SH-SY5Y (cell line): ENCODE measurements at regions not wholly inside any gene's neighbourhood (a gene's known extent, or its start where the extent isn't known, plus 50 kb on each side); places are given as distances from the start of the nearest gene placed in this dataset.

Experiments used
- GATA2 ChIP-seq: IDR thresholded peaks from 2 replicates; pipeline ENCODE4 v1.6.1; 2011; ENCODE audit warnings: mild to moderate bottlenecking, low read depth, low read length
- GATA3 ChIP-seq: IDR thresholded peaks from 2 replicates; pipeline ENCODE4 v1.6.1; 2011; ENCODE audit warnings: low read depth, mild to moderate bottlenecking, low read length, moderate library complexity

- TF ChIP-seq GATA2 (no peak), GATA3 (no peak)
Observed at GRCh38 chr7:131032786-131033185, 294.9 kb upstream of the MKLN1 start.
